ENCODE measurements at regions not wholly inside any gene's neighbourhood (a gene's known extent, or its start where the extent isn't known, plus 50 kb on each side); places are given as distances from the start of the nearest gene placed in this dataset.

DNA sequence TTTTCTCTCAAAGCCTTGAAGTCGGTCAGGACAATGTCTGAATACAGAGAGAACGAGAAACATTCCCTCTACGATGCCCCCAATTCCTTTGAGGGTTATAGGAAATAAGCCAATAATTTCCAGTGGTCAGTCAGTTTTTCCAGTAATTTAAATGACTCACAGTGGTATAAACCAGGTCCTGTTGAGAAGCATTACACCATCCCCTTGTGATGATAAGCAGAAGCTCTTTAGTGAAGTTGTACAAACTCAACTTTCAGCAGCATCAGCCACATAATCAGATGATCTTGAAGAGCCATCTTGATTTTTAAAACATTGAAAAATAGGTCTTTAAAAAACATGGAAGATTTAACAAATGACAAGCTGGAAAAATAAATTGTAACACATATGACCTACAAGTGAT, 173.9 kb upstream of the ZNF462 start:
- DNase-seq = no peak

DNA sequence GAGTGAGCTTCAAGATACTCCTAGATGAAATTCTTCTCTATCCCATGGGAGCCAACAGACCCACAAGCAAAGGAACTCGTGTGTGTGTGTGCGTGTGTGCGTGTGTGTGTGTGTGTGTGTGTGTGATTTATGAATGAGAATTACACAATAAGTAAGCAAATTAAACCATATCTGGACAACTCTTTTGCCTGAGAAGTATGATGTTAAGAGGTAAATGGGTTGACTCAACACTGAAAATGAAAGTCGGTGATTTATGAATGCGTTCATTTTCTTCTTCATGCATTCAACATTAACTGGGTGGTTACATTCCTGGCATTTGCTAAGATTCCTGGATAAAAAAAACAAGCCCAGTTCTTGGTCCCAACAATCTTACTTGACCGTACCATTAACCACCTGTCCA, 171.3 kb upstream of the ZNF462 start:
- no peak for DNase-seq

DNA sequence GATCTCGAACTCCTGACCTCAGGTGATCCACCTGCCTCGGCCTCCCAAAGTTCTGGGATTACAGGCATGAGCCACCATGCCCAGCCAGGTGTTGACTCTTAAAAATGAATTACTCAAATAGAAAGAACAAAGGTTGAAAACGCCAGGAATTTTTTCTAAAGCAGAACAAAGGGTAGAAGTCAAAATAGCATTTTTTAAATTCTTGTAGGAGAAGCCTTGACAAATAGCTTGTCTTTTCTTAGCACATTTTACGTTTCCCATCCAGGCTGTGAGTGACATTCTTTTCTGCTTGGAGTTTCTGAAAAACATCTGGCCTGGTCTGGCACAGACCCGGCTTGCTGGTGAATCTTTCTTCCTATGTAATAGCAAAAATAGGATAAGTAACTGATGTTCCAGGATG, 169.4 kb upstream of the ZNF462 start:
- DNase-seq = no peak

DNA sequence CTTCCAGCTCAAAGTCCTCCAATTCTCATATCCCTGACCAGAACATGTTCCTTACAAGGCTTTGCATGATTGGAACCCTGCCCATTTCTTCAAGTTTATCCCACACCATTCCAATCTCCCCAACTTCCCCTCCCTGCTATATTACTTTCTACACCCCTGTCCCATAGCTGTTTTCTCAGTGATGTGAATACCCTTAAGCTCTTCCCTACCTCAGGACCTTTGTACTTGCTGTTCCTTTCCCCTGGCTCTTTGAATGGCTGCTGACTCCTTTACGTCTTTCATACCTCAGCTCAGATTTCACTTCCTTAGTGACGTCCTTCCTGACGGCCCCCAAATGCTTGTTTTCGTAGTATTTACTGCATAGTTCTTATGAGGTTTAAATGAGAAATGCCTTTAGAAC, 166.2 kb upstream of the ZNF462 start:
- DNase-seq = no peak

DNA sequence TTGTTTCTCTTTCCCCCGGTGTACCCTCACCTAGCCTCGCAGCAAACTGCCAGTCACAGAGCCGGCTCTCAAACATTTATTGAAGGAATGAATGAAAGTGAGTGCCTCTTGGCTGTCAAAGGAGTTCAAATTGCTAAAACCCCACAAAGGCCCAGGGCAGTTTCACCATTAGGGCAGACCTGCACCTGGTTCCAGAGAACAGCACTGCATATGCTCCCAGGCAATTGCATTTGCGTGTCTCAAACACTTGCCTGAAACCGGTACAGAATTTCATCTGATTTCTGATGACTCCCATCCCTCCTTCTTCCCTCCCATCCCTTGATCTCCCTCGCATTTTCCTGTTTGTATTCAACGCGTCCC, 165.6 kb upstream of the ZNF462 start:
- no peak for DNase-seq

DNA sequence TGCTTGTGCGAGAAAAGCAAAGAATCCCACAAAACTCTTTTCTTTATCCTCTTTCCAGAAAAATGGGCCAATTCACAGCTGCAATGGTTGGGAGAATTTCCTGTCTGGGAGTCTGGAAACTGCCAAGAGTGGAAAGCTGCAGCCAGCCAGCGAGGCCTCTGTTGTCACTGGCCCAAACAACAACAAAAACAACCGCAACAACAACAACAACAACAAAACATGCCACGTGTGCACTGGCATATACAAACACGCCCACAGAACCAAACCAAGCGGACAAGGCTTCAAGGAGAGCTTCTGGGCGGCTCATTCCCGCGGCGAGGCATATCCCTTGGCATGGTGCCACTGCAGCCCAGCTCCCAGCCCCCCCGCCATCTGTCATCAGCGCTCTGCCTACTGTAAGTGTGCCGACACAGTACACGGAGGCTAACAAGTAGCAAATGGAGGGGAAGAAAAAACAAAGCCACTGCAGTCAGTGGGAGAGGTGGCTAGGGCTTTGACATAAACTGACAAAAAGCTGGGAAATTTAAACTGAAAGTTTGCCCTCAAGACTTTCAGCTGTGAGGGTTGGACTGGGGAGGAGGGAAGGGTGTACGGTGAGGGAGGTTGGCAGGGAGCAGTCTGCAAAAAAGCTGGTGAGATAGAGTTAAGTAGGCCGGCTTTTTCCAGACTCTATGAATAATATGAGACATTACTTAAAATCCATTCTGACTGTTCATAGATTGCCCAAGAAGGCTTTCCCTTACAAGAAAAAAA, 165.0 kb upstream of the ZNF462 start:
- DNase-seq = peak; percentile 80

DNA sequence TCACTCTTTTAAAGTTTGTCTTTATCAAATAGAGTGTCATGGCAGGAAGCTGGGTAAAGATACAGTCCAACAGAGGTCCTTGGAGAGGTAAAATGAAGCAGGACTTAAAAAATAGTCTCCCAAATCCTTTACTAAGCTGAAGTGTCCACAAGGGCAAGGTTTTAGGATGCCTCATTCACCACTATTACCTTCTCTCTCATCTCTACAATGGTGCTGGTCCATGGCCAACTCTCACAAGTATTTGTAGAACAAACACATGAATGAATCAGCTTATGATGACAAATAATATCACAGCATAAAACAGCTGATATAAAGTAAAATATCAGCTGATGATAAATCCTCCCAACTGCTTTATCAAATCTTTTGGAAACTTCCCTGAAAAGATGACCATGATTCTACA, 162.3 kb upstream of the ZNF462 start:
- no peak for DNase-seq

DNA sequence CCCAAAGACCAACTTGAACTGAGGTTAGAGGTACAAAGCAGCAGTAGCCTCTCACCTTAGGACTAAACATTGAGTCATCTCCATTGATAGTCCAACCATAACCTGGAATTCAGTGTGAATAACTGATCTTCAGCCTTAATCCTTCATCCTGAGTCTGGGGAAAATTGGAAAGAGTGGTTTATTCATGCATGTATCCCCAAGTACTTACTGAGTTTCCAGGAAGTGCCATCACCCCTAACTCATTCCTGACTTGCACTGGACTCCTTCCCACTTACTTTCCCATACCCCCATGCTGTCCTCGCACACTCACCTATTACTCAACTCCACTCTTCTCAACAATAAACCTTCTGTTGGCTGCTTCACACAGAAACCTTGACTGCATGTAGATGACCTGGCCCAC, 161.4 kb upstream of the ZNF462 start:
- DNase-seq = no peak

DNA sequence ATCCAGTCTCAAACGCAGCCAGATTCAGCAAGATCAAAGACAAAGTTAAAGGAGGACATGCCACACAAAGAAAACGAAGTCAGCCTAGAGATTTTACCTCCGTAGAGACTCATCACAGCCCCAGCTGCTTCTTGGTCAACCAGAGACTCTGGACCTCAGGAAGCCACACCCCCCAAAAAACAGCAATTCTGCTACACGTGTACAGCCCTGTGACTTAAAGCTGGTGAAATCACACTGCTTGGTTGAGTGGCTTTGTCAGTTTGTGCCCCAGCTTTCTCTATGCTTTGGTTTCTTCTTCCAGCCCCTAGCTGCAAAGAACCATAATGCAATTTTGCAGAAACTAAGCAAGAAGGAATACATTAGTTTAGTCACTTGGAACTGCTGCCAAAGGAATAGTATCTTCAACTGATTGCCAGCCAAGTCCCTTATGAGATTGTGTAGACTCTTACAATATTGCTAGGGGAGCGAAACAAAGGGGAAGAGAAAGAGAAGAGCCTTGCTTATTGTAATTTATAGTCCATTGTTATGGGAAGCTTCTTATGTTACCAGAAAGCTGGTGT, 158.8 kb upstream of the ZNF462 start:
- no peak for DNase-seq

DNA sequence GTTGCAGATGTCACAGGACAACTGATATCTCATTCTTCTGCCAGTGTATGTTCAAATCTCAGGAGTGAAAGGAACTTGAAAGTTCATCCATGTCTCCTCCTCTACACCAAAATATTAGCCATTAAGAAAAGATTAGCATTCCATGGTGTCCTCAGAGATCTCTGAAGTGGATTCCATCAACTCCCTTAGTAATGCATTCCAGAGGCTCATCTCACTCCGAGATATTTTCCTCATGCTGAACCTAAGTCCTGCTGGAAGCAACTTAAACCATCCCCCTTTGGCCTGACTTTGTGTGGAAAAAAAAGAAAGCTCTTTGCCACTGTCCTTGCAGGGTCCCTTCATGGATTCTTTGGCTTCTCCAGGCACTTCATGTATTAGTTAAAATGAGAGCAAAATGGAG, 155.7 kb upstream of the ZNF462 start:
- no peak for DNase-seq

DNA sequence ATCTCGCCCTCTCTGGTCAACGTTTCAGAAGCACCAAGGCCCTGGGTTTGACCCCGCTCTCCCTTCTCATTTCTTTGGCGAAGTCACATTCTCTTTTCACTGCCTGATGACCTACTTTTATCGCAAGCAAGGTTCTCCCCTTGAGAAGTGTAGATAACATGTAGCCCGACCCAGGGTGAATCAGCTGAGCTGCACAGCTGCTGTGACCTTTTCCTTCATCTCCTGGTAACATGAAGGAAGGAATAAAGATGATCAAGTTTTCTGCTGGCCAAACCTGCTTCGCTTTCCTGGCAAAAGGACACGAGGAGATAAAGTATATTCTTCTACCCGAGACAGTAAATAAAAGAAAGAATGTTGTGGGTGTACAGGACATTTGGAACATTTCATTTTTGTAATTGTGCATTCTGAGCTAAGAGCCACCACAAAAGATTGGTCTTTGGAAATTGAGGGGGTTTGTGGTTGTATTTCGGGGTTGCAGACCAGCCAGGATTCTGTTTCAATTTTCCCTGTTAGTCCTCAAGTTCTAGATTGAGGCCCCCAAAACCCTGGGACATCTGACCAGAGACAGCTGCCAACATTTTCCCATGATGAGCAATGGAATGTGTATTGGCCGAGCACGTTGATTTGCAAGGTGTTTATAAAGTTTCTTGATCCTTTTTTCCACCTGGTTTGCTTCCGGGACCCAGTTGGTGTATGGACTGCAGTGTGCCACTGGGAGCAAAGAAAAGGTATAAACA, 155.1 kb upstream of the ZNF462 start:
- no peak for DNase-seq

DNA sequence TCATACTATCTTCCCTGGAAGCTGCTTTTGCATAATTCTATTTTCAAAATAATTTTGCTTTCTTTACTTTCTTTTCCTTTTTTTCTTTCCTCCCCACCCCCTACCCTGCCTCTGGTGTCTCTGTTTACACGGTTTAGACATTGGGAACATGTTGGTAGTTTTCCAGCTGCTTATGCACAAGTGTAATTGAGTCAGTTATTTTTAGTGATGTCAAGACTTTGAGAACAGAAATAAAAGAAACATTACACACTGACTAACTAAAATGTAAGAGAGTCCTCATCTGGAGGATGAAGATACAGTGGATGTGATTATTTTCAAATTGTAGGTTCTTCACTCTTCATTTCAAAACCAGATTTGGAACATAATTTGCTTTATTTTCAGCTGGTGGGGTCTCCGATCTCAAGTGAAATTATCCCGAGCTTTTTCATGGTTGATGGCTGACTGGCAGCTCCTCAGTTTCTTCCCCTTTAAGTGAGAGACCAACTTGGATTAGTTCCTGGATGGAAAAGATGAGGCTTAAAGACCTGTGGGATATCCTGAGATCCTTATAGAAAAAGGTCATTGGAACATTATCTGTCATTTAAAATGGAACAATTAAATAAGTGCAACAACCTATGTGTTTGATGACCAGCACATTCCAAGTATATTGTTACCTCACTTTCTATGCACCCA, 154.4 kb upstream of the ZNF462 start:
- no peak for DNase-seq

DNA sequence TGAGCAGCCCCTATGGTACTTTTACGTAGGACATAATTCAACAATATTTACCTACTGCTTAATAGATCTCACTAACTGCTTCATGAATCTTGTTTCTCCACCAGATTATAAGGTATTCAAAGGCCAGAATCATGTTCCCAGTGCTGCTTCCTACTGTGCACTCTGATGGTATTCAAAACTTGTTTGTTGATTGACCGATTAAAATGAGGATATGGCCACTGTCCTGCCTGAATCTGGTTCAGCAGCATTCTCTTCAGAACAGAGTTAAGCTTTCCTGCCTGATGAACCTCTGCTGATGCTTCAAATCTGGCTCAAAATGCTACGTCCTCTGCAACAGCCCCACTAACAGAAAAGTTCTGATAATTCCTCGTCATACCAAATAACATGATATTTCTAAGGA, 150.7 kb upstream of the ZNF462 start:
- DNase-seq = no peak

DNA sequence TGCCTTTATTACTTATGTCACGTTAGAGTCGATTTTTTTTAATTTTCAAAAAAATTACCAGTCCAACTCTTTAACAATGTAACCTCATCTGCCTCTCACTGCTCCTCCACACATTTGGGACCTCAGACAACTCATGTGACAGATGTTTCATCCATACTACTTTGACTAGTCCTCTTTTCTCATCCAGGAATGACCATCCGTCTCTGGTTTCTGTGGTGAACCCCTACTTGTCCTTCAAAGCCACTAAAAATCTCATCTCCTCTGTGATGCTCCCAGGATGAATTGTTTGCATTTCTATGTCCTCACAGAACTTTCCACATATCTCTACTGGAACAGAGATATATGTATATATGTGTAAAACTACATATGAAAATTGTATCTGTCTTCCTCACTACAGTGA, 149.8 kb upstream of the ZNF462 start:
- no peak for DNase-seq

DNA sequence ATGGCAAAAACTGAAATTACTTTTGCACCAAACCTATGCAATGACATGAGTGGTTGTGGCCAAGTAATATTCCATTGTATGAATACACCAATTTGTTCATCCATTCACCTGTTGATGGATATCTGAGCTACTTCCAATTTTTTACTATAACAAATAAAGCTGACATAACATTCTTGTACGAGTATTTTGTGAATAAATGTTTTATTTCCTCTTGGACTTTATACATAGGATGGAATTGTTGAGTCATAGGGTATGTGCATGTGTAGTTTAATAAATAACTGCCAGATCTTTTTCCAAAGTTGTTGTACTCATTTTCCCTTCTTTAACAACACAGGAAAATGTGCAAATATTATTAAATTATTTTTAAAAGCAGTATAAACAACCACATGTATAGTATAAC, 146.1 kb upstream of the ZNF462 start:
- DNase-seq = no peak

DNA sequence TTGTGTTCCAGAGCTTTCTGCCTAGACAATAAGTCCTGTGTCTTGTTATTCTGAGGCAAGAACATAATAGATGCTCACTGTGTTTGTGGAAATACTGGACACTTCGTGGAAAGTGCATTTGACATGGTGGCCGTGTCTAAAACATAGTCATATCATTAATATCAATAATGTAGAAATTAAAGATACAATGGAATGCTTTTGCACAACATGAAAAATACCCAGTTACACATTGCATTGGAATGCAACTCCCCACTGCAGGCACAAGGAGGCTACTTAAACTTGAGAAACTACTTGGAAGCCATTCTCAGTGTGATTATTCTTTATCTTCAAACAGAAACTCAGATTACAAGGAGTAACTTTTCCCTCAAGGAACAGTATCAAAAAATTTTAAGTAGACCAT, 145.3 kb upstream of the ZNF462 start:
- no peak for DNase-seq

DNA sequence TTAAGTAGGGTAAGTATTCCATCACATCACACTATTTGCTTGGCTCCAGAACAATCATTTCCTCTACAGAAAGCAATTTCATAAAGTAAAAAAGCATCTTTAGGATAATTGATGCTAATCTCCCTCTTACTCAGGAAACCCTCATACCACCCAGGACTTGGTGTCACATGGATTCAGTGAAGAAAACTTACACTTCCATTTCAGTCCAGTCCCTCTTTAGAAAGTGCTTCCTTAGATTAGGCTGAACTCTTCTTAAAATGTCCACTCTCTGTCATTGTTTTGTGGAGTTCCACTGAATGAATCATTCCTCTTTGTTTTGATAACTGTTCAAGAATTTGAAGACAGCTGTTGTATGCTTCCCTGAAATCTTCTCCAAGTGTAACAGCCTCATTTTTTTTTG, 144.0 kb upstream of the ZNF462 start:
- DNase-seq = no peak

DNA sequence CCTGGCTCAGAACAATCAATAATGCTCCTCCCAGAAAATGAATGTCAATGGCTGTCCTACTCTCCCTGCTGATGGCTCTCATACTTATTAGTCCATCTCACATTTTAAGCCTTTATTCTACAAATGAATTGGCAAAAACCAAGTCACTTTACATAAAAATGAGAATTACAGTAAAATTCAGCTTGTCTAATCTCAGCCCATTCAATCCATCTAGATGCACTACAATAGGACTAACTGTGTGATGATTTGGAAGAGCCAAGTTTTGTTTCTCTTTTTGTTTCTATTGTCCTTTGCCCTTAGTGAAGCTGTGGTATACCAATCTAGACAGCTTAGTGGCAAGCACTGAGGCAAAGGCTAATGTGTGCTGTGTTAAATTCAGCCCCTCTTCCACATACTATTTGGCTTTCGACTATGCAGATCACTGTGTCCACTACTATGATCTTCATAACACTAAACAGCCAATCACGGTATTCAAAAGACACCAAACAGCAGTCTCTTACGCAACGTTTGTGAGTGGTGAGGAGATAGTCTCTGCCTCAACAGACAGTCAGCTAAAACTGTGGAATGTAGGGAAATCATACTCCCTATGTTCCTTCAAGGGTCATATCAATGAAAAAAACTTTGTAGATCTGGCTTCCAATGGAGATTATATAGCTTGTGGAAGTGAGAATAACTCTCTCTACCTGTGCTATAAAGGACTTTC, 140.8 kb upstream of the ZNF462 start:
- DNase-seq = no peak

DNA sequence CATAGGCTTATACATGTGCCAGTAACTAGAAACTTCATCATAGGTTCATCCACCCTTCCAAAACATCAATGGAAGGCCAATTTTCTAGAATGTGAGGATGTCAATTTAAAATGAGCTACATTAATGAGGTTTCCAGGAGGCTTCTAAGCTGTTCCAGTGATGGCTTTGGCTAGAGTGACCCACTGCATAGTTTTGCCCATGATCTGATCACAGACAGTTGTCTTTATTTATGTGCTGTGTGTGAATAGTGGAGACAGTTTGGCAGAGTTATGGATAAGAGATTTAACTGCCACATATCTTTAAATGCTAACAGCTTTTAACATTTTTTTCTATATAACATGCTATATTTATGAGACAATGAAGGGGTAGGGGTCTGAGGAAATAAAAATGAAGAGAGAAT, 139.0 kb upstream of the ZNF462 start:
- no peak for DNase-seq

DNA sequence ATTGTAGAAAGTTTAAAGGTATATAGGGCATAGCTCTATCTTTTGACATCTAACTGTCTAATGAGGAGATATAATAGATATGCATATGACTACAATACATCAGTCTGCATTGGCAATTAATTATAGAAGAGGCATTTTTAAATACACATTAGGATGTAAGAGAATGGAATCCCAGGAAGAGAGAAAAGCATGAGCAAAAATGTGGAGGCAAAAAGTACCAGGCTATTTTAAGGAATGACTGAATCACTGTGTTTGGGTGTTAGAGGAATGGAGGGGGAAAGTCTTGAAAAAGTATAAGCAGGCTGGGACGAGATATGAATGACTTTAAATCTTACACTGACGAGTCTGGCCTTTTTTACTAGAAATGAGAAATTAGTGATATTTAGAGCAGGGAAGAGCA, 138.4 kb upstream of the ZNF462 start:
- DNase-seq = no peak

DNA sequence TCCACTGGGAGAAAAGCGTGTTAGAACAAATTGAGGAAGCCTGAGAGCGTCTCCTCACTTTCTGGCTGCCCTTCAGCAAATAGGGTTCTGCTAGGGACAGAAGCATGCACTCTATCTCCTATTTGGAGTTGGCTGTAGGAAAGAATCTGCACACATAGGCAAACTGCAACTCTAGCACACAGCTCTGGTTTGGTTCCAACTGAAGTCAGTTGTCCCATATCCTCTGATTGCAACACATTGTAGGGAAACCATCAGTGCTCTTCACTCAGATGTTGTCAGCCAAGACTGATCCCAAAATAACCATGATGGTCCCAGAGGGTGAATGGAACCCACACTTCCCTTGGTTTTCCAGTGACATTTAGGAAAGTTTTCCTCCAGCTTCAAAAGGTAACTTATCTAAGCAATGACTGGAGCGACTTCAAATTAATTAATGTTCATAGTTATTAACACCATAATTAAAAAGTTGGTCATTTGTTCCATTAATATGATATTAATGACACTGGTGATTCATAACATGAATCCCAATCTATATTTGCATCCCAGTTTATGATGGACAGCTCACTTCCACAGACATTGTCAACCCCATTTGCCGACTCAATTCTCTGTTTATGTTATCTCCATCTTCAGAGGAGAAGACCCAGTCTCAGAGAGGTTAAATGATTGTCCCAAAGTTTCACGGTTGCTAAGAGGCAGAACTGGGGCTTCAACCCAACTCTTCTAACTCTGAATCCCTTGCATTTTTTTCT, 136.7 kb upstream of the ZNF462 start:
- DNase-seq = no peak

DNA sequence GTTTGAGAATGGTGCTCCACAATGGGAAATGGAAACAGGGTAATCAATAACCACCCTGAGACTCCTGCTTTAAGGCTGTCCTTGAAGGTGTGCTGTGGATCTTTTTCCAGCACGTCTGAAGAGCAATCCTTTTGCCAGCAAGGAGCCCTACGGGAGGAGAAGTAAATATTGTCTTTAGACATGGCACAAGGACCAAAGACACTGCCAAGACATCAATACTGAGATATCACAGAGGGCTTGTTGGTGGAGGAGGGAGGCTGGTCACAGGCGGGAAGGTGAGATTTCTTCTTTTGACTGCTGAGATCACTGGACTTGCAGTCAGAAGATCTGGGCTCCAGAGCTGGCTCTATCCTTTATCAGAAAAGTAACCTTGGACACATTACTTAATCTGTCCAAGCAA, 135.0 kb upstream of the ZNF462 start:
- DNase-seq = no peak

DNA sequence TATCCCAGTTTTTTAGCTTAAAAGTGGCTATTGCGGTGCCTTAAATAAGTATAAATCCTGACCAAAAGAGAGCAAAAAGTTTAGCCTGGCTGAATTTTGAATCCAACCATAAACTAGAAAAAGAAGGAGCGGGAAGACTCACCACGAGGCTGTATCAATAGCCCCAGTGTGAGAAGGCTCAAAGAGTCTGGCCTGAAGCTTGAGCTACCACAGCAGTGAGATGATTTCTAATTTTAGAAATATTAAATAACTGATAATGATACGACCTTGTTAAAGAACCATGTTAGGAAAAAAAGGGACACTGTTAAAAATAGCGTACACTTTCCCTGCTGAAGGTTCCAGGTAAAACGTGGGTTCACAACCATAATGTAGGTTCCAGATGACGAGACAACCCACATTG, 134.1 kb upstream of the ZNF462 start:
- no peak for DNase-seq
